Non-pigmented ciliary epithelial cell (primary cell): ENCODE measurements at regions not wholly inside any gene's neighbourhood (a gene's known extent, or its start where the extent isn't known, plus 50 kb on each side); places are given as distances from the start of the nearest gene placed in this dataset.

Experiments
- DNase-seq: peaks from one replicate; pipeline ENCODE4 v3.0.0-alpha.2; 2010; ENCODE audit warnings: low read depth

GRCh38 chr3:72109327-72110259 lies 324.6 kb upstream of the PROK2 start:
- no peak for DNase-seq

- DNase-seq = no peak
These were observed 320.4 kb upstream of the PROK2 start for GRCh38 chr3:72105306-72105705.

DNA sequence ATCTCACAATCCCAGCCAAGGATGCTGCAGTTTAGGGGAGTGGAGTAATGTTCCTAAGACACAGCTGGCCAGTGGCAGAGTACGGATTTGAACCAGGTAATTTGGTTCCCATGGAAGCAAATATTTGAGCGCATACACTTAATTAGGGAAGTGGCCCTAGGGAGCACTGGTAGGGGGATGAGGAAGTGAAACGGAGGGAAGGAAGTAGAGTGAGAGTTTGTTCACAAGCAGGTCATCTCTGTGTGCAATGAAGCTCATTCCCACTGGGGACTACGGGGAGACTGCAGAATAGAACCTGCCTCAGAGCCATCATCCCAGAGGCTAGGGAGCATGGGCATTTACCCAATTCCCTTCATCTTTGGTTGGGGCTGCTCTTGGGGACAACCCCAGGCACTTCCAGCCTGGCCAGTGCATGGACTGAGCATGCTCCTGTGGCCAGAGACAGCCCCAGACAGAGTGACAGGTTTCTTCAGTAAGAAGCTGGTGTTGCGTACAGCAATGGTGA lies 317.2 kb upstream of the PROK2 start:
- DNase-seq = no peak

DNA sequence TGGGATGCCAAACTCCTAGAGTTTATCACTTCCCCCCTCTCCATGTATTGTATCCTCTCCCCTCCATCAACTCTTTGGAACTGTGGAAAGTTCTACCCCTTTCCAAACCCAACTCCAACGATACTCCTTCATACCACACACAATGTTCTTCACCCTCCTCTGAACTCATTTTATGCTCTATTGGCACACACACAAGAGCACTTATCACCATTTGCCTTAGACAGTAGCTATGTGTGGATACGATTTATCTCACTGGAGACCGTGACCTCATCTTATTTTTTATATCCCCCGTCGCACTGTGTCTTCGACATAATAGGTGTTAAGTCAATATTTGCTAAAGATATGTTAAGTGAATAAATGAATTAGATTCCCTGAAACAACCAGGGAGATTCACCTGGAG lies 316.5 kb upstream of the PROK2 start:
- no peak for DNase-seq

DNA sequence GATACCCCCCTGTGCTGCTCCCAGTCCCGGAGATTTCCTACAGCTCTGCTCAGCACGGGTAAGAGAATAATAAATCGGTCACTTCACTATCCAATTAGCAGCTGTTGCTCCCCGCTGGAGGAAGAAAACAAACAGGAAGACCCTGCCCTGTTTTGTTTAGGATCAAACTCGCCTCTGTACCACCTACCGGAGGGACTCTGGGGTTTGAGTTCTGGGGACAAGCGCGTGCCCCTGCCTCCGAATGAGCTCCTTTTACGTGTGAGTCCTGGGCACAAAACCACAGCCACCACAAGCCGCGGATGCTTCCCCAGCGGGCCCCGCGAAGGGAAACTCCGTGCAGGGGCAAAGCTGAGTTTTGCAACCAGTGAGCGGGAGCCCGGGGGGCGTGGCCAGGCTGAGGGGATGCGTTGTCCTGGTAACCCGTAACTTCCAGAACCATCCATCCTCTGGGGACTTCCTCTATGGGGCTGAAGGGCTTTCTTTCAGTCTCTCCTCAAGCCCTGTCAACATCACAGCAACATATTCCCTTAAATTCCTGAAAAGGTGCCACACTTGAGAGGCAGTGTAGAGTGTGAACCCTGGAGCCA lies 315.7 kb upstream of the PROK2 start:
- DNase-seq = peak; percentile 9

DNA sequence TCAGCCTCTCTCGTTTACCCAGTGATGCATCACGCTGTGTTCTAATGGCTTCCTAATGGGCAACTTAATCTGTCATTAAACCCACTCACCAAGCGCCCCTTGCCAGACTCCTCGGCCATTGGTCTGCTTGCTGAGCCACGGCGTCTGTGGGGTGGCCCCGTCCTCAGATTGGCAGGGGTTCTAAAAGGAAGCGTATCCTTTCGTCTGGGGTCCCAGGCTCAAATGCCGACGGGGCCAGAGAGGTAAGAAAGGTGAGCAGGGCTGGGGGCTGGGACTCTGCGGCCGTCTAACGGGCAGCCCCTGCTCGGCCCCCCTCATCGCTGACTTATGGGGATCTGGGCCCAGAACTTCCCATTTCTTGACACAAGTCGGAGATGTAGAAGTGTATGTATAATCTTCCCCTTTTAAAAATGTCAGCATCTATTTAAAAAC lies 315.1 kb upstream of the PROK2 start:
- DNase-seq = no peak

DNA sequence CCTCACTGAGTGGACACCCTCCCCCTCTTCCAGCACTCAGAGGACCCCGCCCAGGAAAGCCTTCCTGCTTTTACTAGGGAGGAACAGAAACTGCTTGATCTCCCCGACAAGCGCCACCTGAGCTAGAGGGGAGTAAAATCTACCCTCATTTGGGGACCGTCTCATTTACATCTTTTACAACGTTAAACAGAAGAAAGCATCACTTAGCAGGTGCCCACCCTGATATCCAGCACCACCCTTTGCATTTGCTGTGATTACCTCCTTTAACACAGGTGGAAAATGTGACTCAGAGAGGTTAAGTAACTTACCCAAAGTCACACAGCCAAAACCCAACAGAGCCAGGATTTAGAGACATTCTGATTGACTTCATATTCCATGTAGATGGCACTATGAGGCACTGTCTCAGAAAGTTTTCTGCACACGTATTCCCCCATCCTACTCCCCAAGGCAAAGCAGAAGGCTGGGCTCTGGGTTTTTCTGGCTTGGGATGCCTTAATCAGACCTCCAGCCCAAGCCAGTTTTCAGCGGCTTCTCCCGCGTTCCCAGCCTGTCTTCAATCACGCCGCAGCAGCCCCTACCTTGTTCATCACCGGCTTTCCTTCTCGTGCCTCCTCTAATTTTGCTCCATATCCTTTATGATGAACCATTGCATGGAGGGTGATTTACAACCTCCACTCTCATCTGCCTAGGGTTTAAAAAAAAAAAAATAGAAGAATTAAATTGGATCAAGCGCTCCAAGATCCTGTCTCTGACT lies 314.6 kb upstream of the PROK2 start:
- DNase-seq = no peak

GRCh38 chr3:72097053-72097452 lies 312.1 kb upstream of the PROK2 start:
- no peak for DNase-seq

DNA sequence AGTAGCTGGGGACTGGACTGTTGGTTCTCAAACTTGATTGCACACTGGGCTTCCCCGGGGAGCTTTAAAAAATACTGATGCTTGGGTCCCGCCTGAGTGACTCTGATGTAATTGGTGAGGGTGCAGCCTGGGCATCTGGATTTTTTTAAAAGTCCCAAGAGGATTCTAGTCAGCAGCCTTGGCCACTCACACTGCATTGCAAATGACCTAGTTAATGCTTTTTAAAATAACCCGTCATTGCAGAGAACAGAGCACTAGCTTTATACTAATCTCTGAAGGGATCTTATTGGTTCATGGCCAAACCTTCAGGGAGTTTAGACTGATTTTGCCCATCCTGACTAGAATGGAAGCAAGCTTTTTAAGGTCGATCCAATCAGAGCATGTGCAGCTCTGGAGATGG lies 310.6 kb upstream of the PROK2 start:
- no peak for DNase-seq

DNA sequence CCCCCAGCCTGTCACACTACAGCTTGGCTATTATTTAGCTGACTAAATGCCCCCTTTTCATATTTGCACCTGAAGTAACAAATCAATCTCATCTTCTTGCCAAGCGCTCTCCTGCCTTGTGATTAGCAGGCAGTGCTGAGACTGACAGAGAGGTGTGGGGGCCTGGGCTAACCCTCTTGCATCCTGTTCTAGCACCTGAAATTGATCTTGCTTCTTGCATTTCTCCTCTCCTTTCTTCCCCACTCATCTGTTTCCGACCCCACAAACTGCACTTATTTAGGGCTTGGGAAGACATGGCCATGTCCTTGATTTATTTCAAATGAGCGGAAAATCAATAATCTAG lies 309.0 kb upstream of the PROK2 start:
- no peak for DNase-seq

- DNase-seq = no peak
These were observed 308.5 kb upstream of the PROK2 start for GRCh38 chr3:72093270-72093991.

DNA sequence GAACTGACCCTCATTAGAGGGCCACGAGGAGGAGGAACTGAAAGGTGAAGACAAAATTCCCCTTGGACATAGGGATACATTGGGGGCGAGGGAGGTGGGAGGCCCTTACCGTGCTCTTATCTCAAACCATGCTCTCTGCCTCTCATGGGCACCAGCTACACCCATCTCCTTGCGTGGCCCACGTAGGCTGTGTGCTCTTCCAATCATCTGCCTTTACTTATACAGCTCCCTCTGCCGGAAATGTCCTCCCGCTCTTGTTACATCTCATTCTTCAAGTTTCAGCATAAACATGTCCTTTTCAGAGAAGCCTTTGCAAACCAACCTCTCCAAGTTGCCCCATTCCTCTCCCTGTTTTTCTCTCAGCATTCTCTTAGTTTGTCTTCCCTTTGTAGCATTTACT lies 307.8 kb upstream of the PROK2 start:
- no peak for DNase-seq

- DNase-seq = no peak
These were observed 303.6 kb upstream of the PROK2 start for GRCh38 chr3:72088486-72089025.

DNA sequence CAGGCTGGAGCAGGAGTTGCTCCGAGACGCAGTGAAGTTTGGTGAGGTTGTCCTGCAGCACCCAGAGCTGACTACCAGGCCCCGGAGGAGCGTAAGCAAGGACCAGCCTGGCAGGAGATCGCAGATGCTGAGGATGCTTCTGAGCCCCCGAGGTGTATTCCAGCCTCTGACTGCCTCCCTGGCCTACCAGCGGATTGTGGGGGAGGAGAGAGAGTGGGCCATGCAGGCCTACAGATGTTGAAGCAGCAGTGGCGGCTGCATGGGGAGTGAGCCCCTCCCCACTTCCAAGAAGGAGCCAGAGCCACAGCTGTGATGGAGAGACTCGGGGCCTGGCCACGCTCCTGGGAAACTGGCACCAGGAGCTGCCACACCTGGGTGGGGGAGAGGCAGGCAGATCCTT lies 302.5 kb upstream of the PROK2 start:
- DNase-seq = no peak

DNA sequence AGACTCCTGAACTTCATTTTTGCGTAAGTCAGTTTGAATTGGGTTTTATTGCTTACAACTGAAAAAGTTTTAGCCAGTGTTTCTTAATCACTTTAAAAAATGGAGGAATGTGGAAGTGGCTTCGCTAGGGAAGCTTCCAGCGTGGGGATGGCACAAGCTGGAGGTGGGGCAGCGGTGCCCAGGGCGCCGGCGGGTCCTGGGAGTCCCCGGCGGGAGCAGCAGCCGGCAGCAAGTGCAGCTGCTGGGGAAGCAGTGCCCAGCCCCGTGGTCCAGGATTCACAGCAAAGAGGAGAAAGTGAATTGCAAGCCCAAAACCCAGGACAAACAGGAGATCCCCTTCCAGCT lies 301.8 kb upstream of the PROK2 start:
- no peak for DNase-seq

GRCh38 chr3:72086042-72086742 lies 301.2 kb upstream of the PROK2 start:
- DNase-seq = no peak

DNA sequence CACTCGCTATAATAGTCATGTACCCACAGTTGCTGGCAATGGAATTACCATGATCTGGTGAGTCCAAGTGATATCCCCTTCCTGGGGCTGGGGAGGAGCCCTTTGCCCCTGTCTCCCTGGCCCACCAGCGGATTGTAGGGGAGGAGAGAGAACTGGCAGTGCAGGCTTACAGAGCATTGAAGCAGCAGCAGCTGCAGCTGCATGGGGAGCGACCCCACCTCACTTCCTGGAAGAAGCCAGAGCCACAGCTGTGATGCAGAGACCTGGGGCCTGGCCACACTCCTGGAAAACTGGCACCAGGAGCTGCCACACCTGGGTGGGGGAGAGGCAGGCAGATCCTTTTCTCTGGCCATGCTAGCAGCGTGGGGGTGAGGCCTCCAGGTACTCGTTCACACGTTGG lies 300.1 kb upstream of the PROK2 start:
- DNase-seq = no peak

DNA sequence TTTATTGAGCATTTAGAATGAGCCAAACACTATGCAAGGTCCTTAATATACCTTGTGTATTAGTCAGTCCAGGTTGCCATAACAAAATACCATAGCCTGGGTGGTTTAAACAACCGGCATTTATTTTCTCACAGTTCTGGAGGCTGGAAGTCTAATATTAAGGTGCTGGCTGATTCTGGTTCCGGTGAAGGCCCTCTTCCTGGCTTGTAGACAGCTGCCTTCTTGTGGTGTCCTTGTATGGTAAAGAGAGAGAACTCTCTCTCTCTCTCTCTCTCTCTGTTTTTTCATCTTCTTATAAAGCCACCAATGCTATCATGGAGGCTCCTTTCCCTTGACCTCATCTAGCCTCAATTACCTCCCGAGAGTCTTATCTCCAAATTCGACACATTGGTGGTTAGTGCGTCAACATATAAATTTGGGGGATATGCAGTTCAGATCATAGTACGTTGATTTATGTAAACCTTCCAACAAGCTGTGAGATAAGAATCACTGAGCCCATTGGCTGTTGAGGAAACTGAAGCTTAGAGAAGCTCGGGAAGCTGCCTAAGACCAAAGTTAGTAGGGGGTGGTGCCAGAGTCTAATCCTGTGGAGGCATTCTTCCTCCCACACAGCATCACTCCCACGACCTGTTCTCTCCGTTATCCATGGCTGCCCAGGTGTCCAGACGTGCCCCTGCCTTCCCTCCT lies 298.0 kb upstream of the PROK2 start:
- no peak for DNase-seq

DNA sequence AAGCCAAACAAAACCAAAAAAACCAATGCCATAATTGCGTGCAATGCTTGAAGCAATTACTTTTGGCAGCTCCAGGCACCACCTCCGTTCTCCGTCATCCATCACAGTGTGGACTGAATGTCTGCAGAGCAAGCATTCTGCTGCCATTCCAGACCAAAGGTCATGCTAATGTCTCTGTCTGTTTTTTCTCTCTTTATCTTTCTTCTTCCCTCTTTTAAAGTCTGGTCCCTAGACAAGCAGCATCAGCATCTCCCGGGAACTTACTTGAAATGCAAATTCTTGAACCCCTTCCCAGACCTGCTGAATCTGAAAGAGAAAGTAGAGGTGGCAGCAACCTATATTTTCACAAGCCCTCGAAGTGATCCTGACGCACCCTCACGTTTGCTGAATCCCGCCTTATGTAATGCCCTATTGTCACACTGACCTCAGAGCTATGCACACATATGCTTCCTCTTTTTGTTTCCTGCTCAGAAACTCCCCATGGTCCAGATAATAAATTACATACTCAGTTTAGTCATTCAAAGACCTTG lies 297.3 kb upstream of the PROK2 start:
- DNase-seq = no peak

DNA sequence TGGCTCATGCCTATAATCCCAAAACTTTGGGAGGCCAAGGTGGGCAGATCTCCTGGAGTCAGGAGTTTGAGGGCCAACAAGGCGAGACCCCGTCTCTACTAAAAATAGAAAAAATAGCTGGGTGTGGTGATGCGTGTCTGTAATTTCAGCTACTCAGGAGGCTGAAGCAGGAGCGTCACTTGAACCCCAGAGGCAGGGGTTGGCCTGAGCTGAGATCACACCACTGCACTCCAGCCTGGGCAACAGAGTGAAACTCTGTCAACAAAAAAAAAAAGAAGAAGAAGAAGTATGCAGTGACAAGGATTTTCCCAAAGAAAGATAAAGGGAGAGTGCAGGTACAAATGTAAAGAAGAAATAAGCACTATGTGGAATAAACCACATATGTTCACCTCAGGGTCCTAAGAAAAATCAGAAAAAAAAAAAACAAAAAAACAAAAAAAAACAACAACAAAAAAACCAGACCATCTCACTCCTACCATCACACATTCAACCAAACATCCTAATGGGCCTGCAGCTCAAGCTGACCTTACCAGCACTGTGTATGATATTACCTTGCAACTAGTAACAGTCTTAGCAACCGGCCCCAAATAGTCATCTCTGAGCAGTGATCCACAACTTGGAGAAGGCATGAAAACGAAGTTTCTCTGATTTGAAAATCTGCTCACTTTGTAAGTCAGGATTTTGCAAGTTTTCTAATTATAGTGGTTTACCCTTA lies 296.7 kb upstream of the PROK2 start:
- DNase-seq = no peak
